Hepatocyte (in vitro differentiated cells): ENCODE measurements at regions not wholly inside any gene's neighbourhood (a gene's known extent, or its start where the extent isn't known, plus 50 kb on each side); places are given as distances from the start of the nearest gene placed in this dataset.

Source experiments
- DNase-seq: peaks from one replicate; pipeline ENCODE4 v3.0.0-alpha.2; 2016; ENCODE audit warnings: low spot score
- H2AFZ ChIP-seq: fragments of 200-600 bp; sonication (generic); 2 replicates; pipeline ENCODE4 v1.6.0; 2016; ENCODE audit warnings: antibody characterized with exemption, mild to moderate bottlenecking
- H3K27ac ChIP-seq: fragments of 200-600 bp; sonication (generic); 2 replicates; pipeline ENCODE4 v1.5.1; 2016; ENCODE audit warnings: mild to moderate bottlenecking
- H3K27me3 ChIP-seq: fragments of 200-600 bp; sonication (generic); 2 replicates; pipeline ENCODE4 v1.6.1; 2016
- H3K36me3 ChIP-seq: fragments of 200-600 bp; sonication (generic); replicated peaks from 2 replicates; pipeline ENCODE4 v1.5.1; 2016; ENCODE audit warnings: low read depth; ENCODE audit not compliant: insufficient read depth
- H3K4me1 ChIP-seq: fragments of 200-600 bp; sonication (generic); 2 replicates; pipeline ENCODE4 v1.5.1; 2016; ENCODE audit warnings: mild to moderate bottlenecking, moderate library complexity; ENCODE audit not compliant: insufficient read depth
- H3K4me2 ChIP-seq: fragments of 200-600 bp; sonication (generic); 2 replicates; pipeline ENCODE4 v1.6.0; 2016
- H3K4me3 ChIP-seq: fragments of 200-600 bp; sonication (generic); 2 replicates; pipeline ENCODE4 v1.5.1; 2016; ENCODE audit warnings: mild to moderate bottlenecking
- H3K79me2 ChIP-seq: fragments of 200-600 bp; sonication (generic); 2 replicates; pipeline ENCODE4 v1.6.0; 2017; ENCODE audit warnings: mild to moderate bottlenecking
- H3K9me2 ChIP-seq: fragments of 200-600 bp; sonication (generic); replicated peaks from 2 replicates; pipeline ENCODE4 v1.6.0; 2017; ENCODE audit warnings: mild to moderate bottlenecking; ENCODE audit not compliant: insufficient read depth
- H3K9me3 ChIP-seq: fragments of 200-600 bp; sonication (generic); 2 replicates; pipeline ENCODE4 v1.5.1; 2016; ENCODE audit warnings: low read depth, mild to moderate bottlenecking
- H4K20me1 ChIP-seq: fragments of 200-600 bp; sonication (generic); 2 replicates; pipeline ENCODE4 v1.6.0; 2016; ENCODE audit warnings: mild to moderate bottlenecking; ENCODE audit not compliant: insufficient read depth, poor library complexity, severe bottlenecking
- EZH2 ChIP-seq: fragments of 200-600 bp; sonication (generic); IDR thresholded peaks from 2 replicates; pipeline ENCODE4 v1.6.1; 2016; ENCODE audit warnings: antibody characterized with exemption, mild to moderate bottlenecking, borderline replicate concordance
- EZH2phosphoT487 ChIP-seq: fragments of 200-600 bp; sonication (generic); IDR thresholded peaks from one replicate; pipeline ENCODE4 v1.6.1; 2018; ENCODE audit warnings: antibody characterized with exemption, mild to moderate bottlenecking, low read depth, moderate library complexity; ENCODE audit not compliant: unreplicated experiment, severe bottlenecking
- WGBS: methylation state at CpG from one replicate; pipeline ENCODE4 v1.1.6; 2016; ENCODE audit warnings: low lambda C conversion rate; ENCODE audit errors: missing lambda C conversion rate; 5-methylcytosine and 5-hydroxymethylcytosine counted together
- TF ChIP-seq, protein P1 (sequence below): fragments of 200-600 bp; sonication (generic); IDR thresholded peaks from 2 replicates; pipeline ENCODE4 v1.5.1; 2016; ENCODE audit warnings: antibody characterized with exemption, mild to moderate bottlenecking; ENCODE audit not compliant: poor library complexity

DNA sequence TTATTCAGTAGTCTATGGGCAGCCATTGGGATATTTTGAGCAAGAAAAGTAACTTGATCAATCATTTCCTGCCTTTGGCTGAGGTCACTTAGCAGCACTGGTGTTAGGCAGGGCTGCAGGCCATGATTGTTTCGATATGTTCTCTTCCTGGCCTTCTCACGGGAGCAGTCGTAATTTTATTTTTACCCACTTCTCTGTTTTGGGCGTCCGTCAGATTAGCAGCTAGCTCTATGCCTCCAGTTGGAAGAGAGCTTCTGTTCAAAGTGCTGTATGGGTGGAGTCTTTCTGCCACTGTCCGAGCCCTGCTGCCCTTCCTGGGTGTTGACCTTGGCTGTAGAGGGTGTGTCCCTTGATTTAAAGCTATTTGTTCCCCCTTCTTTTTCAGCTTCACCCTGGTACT is 123.4 kb upstream of the ROPN1 start:
- Histone ChIP-seq H3K36me3 (no peaks in the 10 kb centered on the region), H3K4me3 (no peak overlapping the region), H4K20me1 (no peaks in the 10 kb centered on the region), H3K4me2 (no peak overlapping the region), H3K27ac (no peak overlapping the region), H3K79me2 (no peaks in the 10 kb centered on the region), H3K9me2 (no peaks in the 10 kb centered on the region), H3K4me1 (no peaks in the 10 kb centered on the region), H3K27me3 (no peaks in the 10 kb centered on the region), H2AFZ (no peak overlapping the region), H3K9me3 (no peaks in the 10 kb centered on the region)
- no peak for DNase-seq
- WGBS, result 88% methylated on average over 6 of the region's 6 CpGs
- TF ChIP-seq, protein P1, sequence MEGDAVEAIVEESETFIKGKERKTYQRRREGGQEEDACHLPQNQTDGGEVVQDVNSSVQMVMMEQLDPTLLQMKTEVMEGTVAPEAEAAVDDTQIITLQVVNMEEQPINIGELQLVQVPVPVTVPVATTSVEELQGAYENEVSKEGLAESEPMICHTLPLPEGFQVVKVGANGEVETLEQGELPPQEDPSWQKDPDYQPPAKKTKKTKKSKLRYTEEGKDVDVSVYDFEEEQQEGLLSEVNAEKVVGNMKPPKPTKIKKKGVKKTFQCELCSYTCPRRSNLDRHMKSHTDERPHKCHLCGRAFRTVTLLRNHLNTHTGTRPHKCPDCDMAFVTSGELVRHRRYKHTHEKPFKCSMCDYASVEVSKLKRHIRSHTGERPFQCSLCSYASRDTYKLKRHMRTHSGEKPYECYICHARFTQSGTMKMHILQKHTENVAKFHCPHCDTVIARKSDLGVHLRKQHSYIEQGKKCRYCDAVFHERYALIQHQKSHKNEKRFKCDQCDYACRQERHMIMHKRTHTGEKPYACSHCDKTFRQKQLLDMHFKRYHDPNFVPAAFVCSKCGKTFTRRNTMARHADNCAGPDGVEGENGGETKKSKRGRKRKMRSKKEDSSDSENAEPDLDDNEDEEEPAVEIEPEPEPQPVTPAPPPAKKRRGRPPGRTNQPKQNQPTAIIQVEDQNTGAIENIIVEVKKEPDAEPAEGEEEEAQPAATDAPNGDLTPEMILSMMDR, result no peak

DNA sequence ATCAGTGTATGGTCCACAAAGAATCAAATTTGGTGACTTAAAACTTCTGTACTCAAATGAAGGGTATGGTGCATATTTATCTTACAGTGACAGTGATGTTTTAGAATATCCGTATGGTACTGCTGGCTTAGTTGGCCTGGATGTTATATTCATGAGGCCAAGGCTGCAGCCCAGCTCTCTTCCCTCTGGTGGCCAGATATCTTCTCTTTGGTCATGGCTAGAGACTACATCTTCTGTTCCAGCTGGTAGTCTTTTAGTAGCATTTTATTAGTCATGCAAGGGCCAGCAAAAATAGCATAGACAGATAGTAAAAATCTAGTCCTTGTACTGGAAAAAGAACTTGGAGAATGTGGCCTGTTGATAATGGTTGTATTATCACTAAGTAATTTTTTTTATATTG is 124.0 kb upstream of the ROPN1 start:
- 96% methylated on average over 1 of the region's 1 CpG for WGBS
- TF ChIP-seq EZH2phosphoT487, result no peak
- TF ChIP-seq, protein P1, result no peak
- no peak for TF ChIP-seq EZH2

DNA sequence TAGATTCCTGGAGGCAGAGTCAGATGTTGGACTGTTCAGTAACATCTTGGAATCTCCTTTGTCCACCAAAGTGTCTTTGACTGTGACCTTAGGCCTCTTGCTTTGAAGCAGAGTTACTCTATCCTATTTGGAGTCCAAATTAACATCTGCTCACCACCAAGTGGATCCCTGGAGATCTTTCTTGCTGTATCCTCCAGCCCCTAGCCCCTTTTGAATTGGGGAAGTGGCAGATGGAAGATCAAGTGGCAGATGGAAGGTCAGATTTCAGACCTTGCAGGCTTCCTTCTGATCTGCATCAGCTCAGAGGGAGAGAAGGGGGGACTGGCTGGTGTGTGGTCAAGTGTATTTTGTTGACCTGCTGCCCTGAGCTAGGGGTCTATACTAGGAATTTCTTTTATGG is 125.0 kb upstream of the ROPN1 start:
- no peaks in the 10 kb centered on the region for H4K20me1 ChIP-seq
- no peak overlapping the region for H3K4me2 ChIP-seq
- no peak overlapping the region for H3K4me3 ChIP-seq
- H3K36me3 ChIP-seq, result no peaks in the 10 kb centered on the region
- no peaks in the 10 kb centered on the region for H3K79me2 ChIP-seq
- no peaks in the 10 kb centered on the region for H3K9me2 ChIP-seq
- no peak for DNase-seq
- H2AFZ ChIP-seq, result no peak overlapping the region
- no peak overlapping the region for H3K27ac ChIP-seq
- TF ChIP-seq EZH2phosphoT487 (no peak), EZH2 (no peak)
- TF ChIP-seq, protein P1, result no peak
- no peaks in the 10 kb centered on the region for H3K9me3 ChIP-seq
- no peaks in the 10 kb centered on the region for H3K4me1 ChIP-seq
- H3K27me3 ChIP-seq, result no peaks in the 10 kb centered on the region

More for the DNA sequence above, 124.0 kb upstream of the ROPN1 start:
- Histone ChIP-seq H3K27me3 (no peaks in the 10 kb centered on the region), H3K4me1 (no peaks in the 10 kb centered on the region), H3K27ac (no peak overlapping the region), H2AFZ (no peak overlapping the region), H3K4me3 (no peak overlapping the region), H3K9me2 (no peaks in the 10 kb centered on the region), H3K79me2 (no peaks in the 10 kb centered on the region), H3K9me3 (no peaks in the 10 kb centered on the region), H3K36me3 (no peaks in the 10 kb centered on the region), H3K4me2 (no peak overlapping the region), H4K20me1 (no peaks in the 10 kb centered on the region)
- no peak for DNase-seq

DNA sequence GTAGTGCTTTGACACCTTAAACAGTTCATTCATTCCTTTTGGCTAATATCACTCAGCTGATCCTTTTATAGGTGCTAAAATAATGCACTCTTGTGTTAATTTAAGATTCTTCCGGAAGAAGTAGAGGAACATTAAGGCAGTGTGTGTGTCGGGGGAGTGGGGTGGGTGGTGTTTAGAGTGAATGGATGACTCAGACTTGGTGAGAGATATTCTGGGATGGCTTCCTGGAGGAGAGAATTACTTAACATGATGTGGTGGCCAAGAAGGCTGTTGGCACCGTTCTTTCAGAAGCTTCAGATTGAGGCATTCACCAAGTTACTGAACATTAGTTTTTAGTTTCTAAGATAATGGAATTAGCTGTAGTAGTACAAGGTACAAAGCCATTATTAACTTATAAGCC is 125.6 kb upstream of the ROPN1 start:
- no peaks in the 10 kb centered on the region for H3K36me3 ChIP-seq
- no peak overlapping the region for H3K4me2 ChIP-seq
- H3K4me1 ChIP-seq, result no peaks in the 10 kb centered on the region
- no peaks in the 10 kb centered on the region for H3K9me2 ChIP-seq
- no peaks in the 10 kb centered on the region for H4K20me1 ChIP-seq
- no peaks in the 10 kb centered on the region for H3K27me3 ChIP-seq
- no peak overlapping the region for H3K4me3 ChIP-seq
- TF ChIP-seq, protein P1, result no peak
- no peak for TF ChIP-seq EZH2
- DNase-seq, result no peak
- no peaks in the 10 kb centered on the region for H3K79me2 ChIP-seq
- H3K9me3 ChIP-seq, result no peaks in the 10 kb centered on the region
- no peak overlapping the region for H3K27ac ChIP-seq
- H2AFZ ChIP-seq, result no peak overlapping the region
- 77% methylated on average over 3 of the region's 3 CpGs for WGBS
